ENCODE measurements at regions not wholly inside any gene's neighbourhood (a gene's known extent, or its start where the extent isn't known, plus 50 kb on each side); places are given as distances from the start of the nearest gene placed in this dataset.

DNA sequence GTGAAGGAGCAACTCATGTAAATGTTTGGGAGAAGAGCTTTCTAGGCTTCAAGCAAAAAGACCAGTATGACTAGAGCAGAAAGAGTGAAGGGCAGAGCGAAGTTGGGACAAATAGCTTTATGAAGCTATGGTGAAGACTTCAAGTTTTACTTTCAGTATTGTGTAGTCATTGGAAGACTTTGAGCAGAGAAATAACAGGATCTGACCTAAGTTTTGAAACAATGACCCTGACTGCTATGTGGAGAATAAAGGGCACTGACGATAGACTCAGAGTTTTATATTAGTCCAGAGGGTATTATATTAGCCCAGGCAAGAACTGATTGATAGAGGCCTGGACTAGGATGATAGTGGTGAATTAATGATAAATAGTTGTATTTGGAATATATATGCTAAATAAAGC, 187.3 kb downstream of the KTN1 start:
- no peaks in the 10 kb centered on the region for H4K20me1 ChIP-seq (ENCODE audit: insufficient read depth, low read length)
- TF ChIP-seq EZH2 (IDR thresholded peaks at IDR 0.05; ENCODE audit: insufficient read depth, low read length) (no peak), CTCF (IDR thresholded peaks at IDR 0.05; ENCODE audit: insufficient read depth, low read depth, low read length) (no peak)

DNA sequence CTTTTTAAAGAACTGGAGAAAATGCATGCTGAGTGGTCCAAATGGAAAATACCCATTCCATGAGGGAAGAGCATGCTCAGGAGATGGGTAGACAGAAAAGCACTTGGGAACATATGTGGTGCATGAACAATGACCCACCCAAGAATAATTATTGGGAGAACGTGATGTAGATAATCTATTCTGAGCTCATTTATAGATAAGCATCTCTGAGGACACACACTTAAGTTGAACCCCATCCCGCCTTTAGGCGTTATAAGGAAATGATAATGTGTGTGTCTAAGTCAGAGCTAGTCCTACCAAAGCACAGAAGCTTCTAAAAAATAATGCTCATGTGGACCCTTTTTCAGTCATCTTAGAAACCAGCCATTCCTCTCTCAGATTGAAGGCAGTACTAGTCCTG, 189.9 kb downstream of the KTN1 start:
- Histone ChIP-seq H3K27me3 (ENCODE audit: insufficient read depth, low read length) (peaks cover 5% of the 10 kb centered on the region), H3K4me2 (ENCODE audit: low read length) (no peak overlapping the region), H3K36me3 (ENCODE audit: insufficient read depth, low read length) (no peaks in the 10 kb centered on the region), H2AFZ (ENCODE audit: low read depth, low read length) (no peak overlapping the region), H4K20me1 (ENCODE audit: insufficient read depth, low read length) (no peaks in the 10 kb centered on the region), H3K9ac (ENCODE audit: low read length) (no peak overlapping the region), H3K27ac (ENCODE audit: low read depth, low read length) (no peak overlapping the region), H3K79me2 (ENCODE audit: insufficient read depth, low read length) (no peaks in the 10 kb centered on the region), H3K4me3 (ENCODE audit: insufficient read depth, low read depth, low read length) (no peak overlapping the region), H3K4me1 (ENCODE audit: insufficient read depth, low read length) (no peaks in the 10 kb centered on the region), H3K9me3 (ENCODE audit: insufficient read depth, low read depth, low read length) (no peaks in the 10 kb centered on the region)
- no peaks in the 10 kb centered on the region for H3K36me3 Mint-ChIP-seq (ENCODE audit: low read depth, unreplicated experiment)
- H3K27me3 Mint-ChIP-seq (ENCODE audit: low read depth, unreplicated experiment) = peaks cover 3% of the 10 kb centered on the region
- no peaks in the 10 kb centered on the region for H3K4me1 Mint-ChIP-seq (ENCODE audit: low read depth, unreplicated experiment)
- DNase-seq (ENCODE audit: low read depth) (no peak), FAIRE-seq (no peak)
- peaks cover 3% of the 10 kb centered on the region for H3K9me3 Mint-ChIP-seq (ENCODE audit: unreplicated experiment)
- H3K27ac Mint-ChIP-seq (ENCODE audit: unreplicated experiment) = no peak overlapping the region
- H3K4me3 Mint-ChIP-seq (ENCODE audit: unreplicated experiment) = no peak overlapping the region
- TF ChIP-seq EZH2 (IDR thresholded peaks at IDR 0.05; ENCODE audit: insufficient read depth, low read length) (no peak), CTCF (IDR thresholded peaks at IDR 0.05; ENCODE audit: insufficient read depth, low read depth, low read length) (no peak)

More for the DNA sequence above, 187.3 kb downstream of the KTN1 start:
- Mint-ChIP-seq H3K27me3 (ENCODE audit: low read depth, unreplicated experiment) (peaks cover under 1% of the 10 kb centered on the region), H3K9me3 (ENCODE audit: unreplicated experiment) (peaks cover 3% of the 10 kb centered on the region), H3K27ac (ENCODE audit: unreplicated experiment) (no peak overlapping the region), H3K4me3 (ENCODE audit: unreplicated experiment) (no peak overlapping the region), H3K36me3 (ENCODE audit: low read depth, unreplicated experiment) (no peaks in the 10 kb centered on the region), H3K4me1 (ENCODE audit: low read depth, unreplicated experiment) (no peaks in the 10 kb centered on the region)
- no peaks in the 10 kb centered on the region for H3K79me2 ChIP-seq (ENCODE audit: insufficient read depth, low read length)
- peaks cover 5% of the 10 kb centered on the region for H3K27me3 ChIP-seq (ENCODE audit: insufficient read depth, low read length)
- no peak overlapping the region for H3K9ac ChIP-seq (ENCODE audit: low read length)
- H2AFZ ChIP-seq (ENCODE audit: low read depth, low read length) = no peak overlapping the region
- H3K4me2 ChIP-seq (ENCODE audit: low read length) = no peak overlapping the region
- FAIRE-seq = no peak
- H3K36me3 ChIP-seq (ENCODE audit: insufficient read depth, low read length) = no peaks in the 10 kb centered on the region
- no peaks in the 10 kb centered on the region for H3K4me1 ChIP-seq (ENCODE audit: insufficient read depth, low read length)
- H3K27ac ChIP-seq (ENCODE audit: low read depth, low read length) = no peak overlapping the region
- no peak overlapping the region for H3K4me3 ChIP-seq (ENCODE audit: insufficient read depth, low read depth, low read length)
- DNase-seq (ENCODE audit: low read depth) = no peak
- H3K9me3 ChIP-seq (ENCODE audit: insufficient read depth, low read depth, low read length) = no peaks in the 10 kb centered on the region

DNA sequence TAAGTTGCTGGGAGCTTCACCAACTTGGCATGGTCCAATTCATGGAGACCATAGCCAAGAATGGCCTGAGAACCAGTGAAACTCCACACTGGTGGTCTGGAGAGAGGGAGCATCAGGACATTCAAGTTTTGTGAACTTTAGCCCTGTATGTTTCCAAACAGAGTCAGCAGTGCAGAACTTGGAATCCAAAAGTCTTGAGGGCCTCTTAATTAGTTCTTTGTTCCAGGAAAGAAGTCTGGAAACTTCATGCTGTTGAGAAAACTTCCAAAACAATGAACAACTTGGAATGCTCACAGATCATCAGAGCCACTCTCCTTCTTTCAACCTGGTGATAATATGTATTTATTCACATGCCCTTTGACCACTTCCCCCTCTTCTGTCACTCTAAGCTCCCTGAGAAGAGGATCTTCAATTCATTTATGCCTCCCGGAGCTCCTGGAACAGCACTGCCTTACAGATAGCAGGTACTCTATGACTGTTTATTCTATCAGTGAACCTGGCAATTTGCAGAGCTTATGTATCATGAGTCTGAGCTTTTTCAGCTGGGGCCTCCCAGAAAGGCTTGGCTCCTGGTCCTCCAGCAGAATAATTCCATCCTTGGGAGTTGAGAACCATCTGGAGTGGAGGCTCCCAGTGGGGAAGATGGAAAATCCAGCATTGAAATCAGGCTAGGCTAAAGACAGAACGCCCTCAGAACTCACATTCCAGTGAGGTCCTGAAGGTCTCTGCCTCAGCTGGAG, 191.4 kb downstream of the KTN1 start:
- Mint-ChIP-seq H3K36me3 (ENCODE audit: low read depth, unreplicated experiment) (no peaks in the 10 kb centered on the region), H3K27me3 (ENCODE audit: low read depth, unreplicated experiment) (peaks cover 3% of the 10 kb centered on the region), H3K4me3 (ENCODE audit: unreplicated experiment) (no peak overlapping the region), H3K4me1 (ENCODE audit: low read depth, unreplicated experiment) (no peaks in the 10 kb centered on the region), H3K27ac (ENCODE audit: unreplicated experiment) (no peak overlapping the region), H3K9me3 (ENCODE audit: unreplicated experiment) (peaks cover 3% of the 10 kb centered on the region)
- H3K9me3 ChIP-seq (ENCODE audit: insufficient read depth, low read depth, low read length) = no peaks in the 10 kb centered on the region
- H2AFZ ChIP-seq (ENCODE audit: low read depth, low read length) = no peak overlapping the region
- TF ChIP-seq EZH2 (IDR thresholded peaks at IDR 0.05; ENCODE audit: insufficient read depth, low read length) (no peak), CTCF (IDR thresholded peaks at IDR 0.05; ENCODE audit: insufficient read depth, low read depth, low read length) (no peak)
- DNase-seq (ENCODE audit: low read depth) (no peak), FAIRE-seq (no peak)
- no peak overlapping the region for H3K4me3 ChIP-seq (ENCODE audit: insufficient read depth, low read depth, low read length)
- no peaks in the 10 kb centered on the region for H3K36me3 ChIP-seq (ENCODE audit: insufficient read depth, low read length)
- H4K20me1 ChIP-seq (ENCODE audit: insufficient read depth, low read length) = no peaks in the 10 kb centered on the region
- H3K79me2 ChIP-seq (ENCODE audit: insufficient read depth, low read length) = no peaks in the 10 kb centered on the region
- peaks cover 5% of the 10 kb centered on the region for H3K27me3 ChIP-seq (ENCODE audit: insufficient read depth, low read length)
- no peak overlapping the region for H3K27ac ChIP-seq (ENCODE audit: low read depth, low read length)
- no peaks in the 10 kb centered on the region for H3K4me1 ChIP-seq (ENCODE audit: insufficient read depth, low read length)
- no peak overlapping the region for H3K4me2 ChIP-seq (ENCODE audit: low read length)
- no peak overlapping the region for H3K9ac ChIP-seq (ENCODE audit: low read length)
